Neuronal stem cell (in vitro differentiated cells): ENCODE measurements at regions not wholly inside any gene's neighbourhood (a gene's known extent, or its start where the extent isn't known, plus 50 kb on each side); places are given as distances from the start of the nearest gene placed in this dataset.

ENCODE experiments used
- DNase-seq: peaks from one replicate; pipeline ENCODE4 v3.0.0-alpha.2; 2013; ENCODE audit warnings: low spot score
- H2AFZ ChIP-seq: one replicate; pipeline ENCODE4 v1.6.1; 2013; ENCODE audit warnings: mild to moderate bottlenecking, low read length, inconsistent platforms
- H2AK5ac ChIP-seq: 2 replicates; pipeline ENCODE4 v1.6.1; 2013; ENCODE audit warnings: low read depth, mild to moderate bottlenecking, inconsistent platforms, low read length, moderate library complexity, mixed read lengths
- H2BK120ac ChIP-seq: 2 replicates; pipeline ENCODE4 v1.6.1; 2013; ENCODE audit warnings: low read depth, mild to moderate bottlenecking, inconsistent platforms, low read length, moderate library complexity, mixed read lengths
- H2BK12ac ChIP-seq: one replicate; pipeline ENCODE4 v1.6.1; 2013; ENCODE audit warnings: low read length, inconsistent platforms
- H2BK15ac ChIP-seq: 2 replicates; pipeline ENCODE4 v1.6.1; 2013; ENCODE audit warnings: mild to moderate bottlenecking, low read length, inconsistent platforms, mixed read lengths
- H2BK5ac ChIP-seq: one replicate; pipeline ENCODE4 v1.6.1; 2013; ENCODE audit warnings: inconsistent platforms, mild to moderate bottlenecking, low read length, moderate library complexity
- H3K14ac ChIP-seq: one replicate; pipeline ENCODE4 v1.6.1; 2013; ENCODE audit warnings: low read length, inconsistent platforms
- H3K18ac ChIP-seq: 2 replicates; pipeline ENCODE4 v1.6.1; 2013; ENCODE audit warnings: low read length, inconsistent platforms
- H3K23ac ChIP-seq: 2 replicates; pipeline ENCODE4 v1.6.1; 2013; ENCODE audit warnings: low read depth, mild to moderate bottlenecking, mixed read lengths, low read length, inconsistent platforms; ENCODE audit not compliant: poor library complexity
- H3K27ac ChIP-seq: replicated peaks from 3 replicates; pipeline ENCODE4 v1.5.1; 2013; ENCODE audit warnings: low read length, inconsistent platforms
- H3K27me3 ChIP-seq, 3 experiments: 2 replicates each; pipeline ENCODE4 v1.6.1; 2013; ENCODE audit warnings: low read length in 3 of 3, mild to moderate bottlenecking in 2 of 3, inconsistent platforms in 1 of 3, low read depth in 1 of 3, mixed read lengths in 1 of 3, moderate library complexity in 1 of 3; ENCODE audit not compliant: control insufficient read depth in 3 of 3, insufficient read depth in 3 of 3
- H3K36me3 ChIP-seq, 2 donors: replicated peaks in 1 of 2; 2 replicates each; pipeline ENCODE4 v1.6.1; 2013; ENCODE audit warnings: low read length in 2 of 2; ENCODE audit not compliant: control insufficient read depth in 2 of 2, insufficient read depth in 2 of 2
- H3K4ac ChIP-seq: 2 replicates; pipeline ENCODE4 v1.6.1; 2013; ENCODE audit warnings: inconsistent platforms, mild to moderate bottlenecking, low read length, moderate library complexity
- H3K4me1 ChIP-seq, 2 donors: 1 replicate in 1 of 2; 2 replicates in 1 of 2; pipeline ENCODE4 v1.6.1; 2013; ENCODE audit warnings: low read length in 2 of 2, low read depth in 1 of 2; ENCODE audit not compliant: control insufficient read depth in 2 of 2, insufficient read depth in 1 of 2
- H3K4me2 ChIP-seq: one replicate; pipeline ENCODE4 v1.6.1; 2013; ENCODE audit warnings: mild to moderate bottlenecking, low read length, inconsistent platforms; ENCODE audit not compliant: insufficient read depth, poor library complexity, severe bottlenecking
- H3K4me3 ChIP-seq, 2 donors: 2 replicates each; pipeline ENCODE4 v1.5.1; 2013; ENCODE audit warnings: low read length in 2 of 2, mild to moderate bottlenecking in 2 of 2, inconsistent platforms in 1 of 2, moderate library complexity in 1 of 2
- H3K79me1 ChIP-seq: one replicate; pipeline ENCODE4 v1.6.1; 2013; ENCODE audit warnings: low read depth, mild to moderate bottlenecking, inconsistent platforms, low read length, moderate library complexity
- H3K9ac ChIP-seq: one replicate; pipeline ENCODE4 v1.6.1; 2013; ENCODE audit warnings: mild to moderate bottlenecking, low read depth, low read length, inconsistent platforms; ENCODE audit not compliant: poor library complexity
- H3K9me3 ChIP-seq, 2 donors: replicated peaks in 1 of 2; 2 replicates each; pipeline versions ENCODE3 to v1.6.1; 2013; ENCODE audit warnings: low read length in 2 of 2, mild to moderate bottlenecking in 2 of 2, inconsistent platforms in 1 of 2, low read depth in 1 of 2, mixed read lengths in 1 of 2, moderate library complexity in 1 of 2; ENCODE audit not compliant: control insufficient read depth in 2 of 2, insufficient read depth in 1 of 2
- H4K8ac ChIP-seq: one replicate; pipeline ENCODE4 v1.6.1; 2013; ENCODE audit warnings: low read depth, mild to moderate bottlenecking, inconsistent platforms, low read length, moderate library complexity
- H4K91ac ChIP-seq: one replicate; pipeline ENCODE4 v1.6.1; 2013; ENCODE audit warnings: low read length, low read depth, mild to moderate bottlenecking, inconsistent platforms; ENCODE audit not compliant: poor library complexity
- WGBS, 2 donors: extraction: QIAGEN DNeasy Blood & Tissue Kit; methylation state at CpG; one replicate each; pipeline ENCODE4 v1.1.7; 2013; ENCODE audit warnings: missing lambda C conversion rate in 2 of 2, mixed read lengths in 1 of 2; ENCODE audit not compliant: insufficient read length in 2 of 2, insufficient replicate concordance in 1 of 2; ENCODE audit errors: extremely low coverage in 2 of 2; 5-methylcytosine and 5-hydroxymethylcytosine counted together

DNA sequence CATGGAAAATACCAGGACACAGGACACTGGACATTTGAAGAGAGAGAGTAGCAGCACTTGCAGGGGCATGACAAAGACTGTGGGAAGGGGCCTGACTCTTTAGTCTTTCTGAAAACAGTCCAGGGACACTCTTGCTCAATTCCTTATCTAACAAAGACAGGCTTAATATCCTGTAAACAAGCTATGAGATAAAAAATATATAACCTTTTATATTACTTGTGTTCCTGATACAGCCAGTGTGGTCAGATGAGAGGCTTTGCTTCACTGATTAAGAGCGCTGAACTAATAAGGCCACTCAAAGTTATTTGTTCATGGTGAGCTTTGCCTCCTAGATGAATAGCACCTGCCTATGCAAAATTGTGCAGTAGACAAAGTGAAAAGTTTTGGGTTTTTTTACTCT is 518.7 kb downstream of the LRRC70 start:
- H3K18ac ChIP-seq: no peak overlapping the region

DNA sequence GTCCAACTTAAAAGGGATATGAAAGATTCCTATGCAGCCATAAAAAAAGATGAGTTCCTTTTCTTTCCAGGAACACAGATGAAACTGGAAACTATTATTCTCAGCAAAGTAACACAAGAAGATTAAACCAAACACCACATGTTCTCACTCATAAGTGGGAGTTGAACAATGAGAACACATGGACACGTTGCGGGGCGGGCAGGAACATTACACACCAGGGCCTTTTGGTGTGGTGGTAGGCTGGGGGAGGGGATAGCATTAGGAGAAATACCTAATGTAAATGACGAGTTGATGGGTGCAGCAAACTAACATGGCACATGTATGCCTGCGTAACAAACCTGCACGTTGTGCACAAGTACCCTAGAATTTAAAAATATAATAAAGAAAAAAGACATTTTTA is 516.1 kb downstream of the LRRC70 start:
- Histone ChIP-seq H3K27me3 (no peaks in the 10 kb centered on the region), H3K4ac (no peak overlapping the region), H3K4me2 (no peak overlapping the region), H4K8ac (no peak overlapping the region), H3K4me3 (no peak overlapping the region), H3K14ac (no peak overlapping the region), H3K36me3 (no peaks in the 10 kb centered on the region), H3K18ac (no peak overlapping the region), H3K79me1 (no peaks in the 10 kb centered on the region), H2BK5ac (no peak overlapping the region), H2BK120ac (no peak overlapping the region), H3K9ac (no peak overlapping the region), H3K27ac (no peak overlapping the region), H2AK5ac (no peak overlapping the region), H3K4me1 (peaks cover 0 to 1% of the 10 kb centered on the region in 2 donors), H4K91ac (no peak overlapping the region), H2AFZ (no peak overlapping the region), H3K9me3 (no peaks in the 10 kb centered on the region), H2BK15ac (no peak overlapping the region), H2BK12ac (no peak overlapping the region), H3K23ac (no peak overlapping the region)
- WGBS, 2 donors: no CpG with 5 or more reads among the region's 6 CpGs
- DNase-seq: no peak

More for the DNA sequence above, 518.7 kb downstream of the LRRC70 start:
- Histone ChIP-seq H3K23ac (no peak overlapping the region), H3K9me3 (no peaks in the 10 kb centered on the region), H2BK15ac (no peak overlapping the region), H2AFZ (no peak overlapping the region), H3K27me3 (no peaks in the 10 kb centered on the region), H4K91ac (no peak overlapping the region), H3K9ac (no peak overlapping the region), H3K36me3 (no peaks in the 10 kb centered on the region), H3K27ac (no peak overlapping the region), H2BK5ac (no peak overlapping the region), H3K79me1 (no peaks in the 10 kb centered on the region), H3K4ac (no peak overlapping the region), H2AK5ac (no peak overlapping the region), H4K8ac (no peak overlapping the region), H3K4me3 (no peak overlapping the region), H3K4me1 (peaks cover 0 to 1% of the 10 kb centered on the region in 2 donors), H2BK120ac (no peak overlapping the region), H3K14ac (no peak overlapping the region), H3K4me2 (no peak overlapping the region), H2BK12ac (no peak overlapping the region)
- no CpG with 5 or more reads among the region's 1 CpG for WGBS, 2 donors
- no peak for DNase-seq

DNA sequence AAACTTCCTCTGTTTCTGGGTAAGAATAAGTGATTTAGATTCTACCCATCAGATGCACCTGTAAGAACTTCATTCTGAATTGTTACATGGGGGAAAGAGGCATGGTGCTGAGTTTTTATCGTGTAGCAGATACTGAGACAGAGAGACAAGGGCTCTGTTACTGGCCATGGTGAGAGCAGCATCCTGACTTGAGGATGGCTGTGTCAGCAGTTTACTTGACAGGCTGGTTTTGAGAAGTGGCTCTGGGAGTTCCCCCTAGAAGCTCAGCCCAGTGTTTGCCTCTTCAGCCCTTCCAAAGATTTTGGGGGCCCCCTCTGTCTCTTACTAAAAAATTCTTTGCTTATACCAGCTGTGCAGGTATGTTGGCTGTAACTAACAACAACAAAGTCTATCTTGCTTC is 510.5 kb downstream of the LRRC70 start:
- no peak overlapping the region for H3K4me3 ChIP-seq
- no peak overlapping the region for H3K18ac ChIP-seq
- no peak for DNase-seq
- H3K9ac ChIP-seq: no peak overlapping the region
- H3K27ac ChIP-seq: no peak overlapping the region
- H4K8ac ChIP-seq: no peak overlapping the region
- no peak overlapping the region for H2BK15ac ChIP-seq
- peaks cover 0 to 1% (median 0%) of the 10 kb centered on the region in 3 experiments for H3K27me3 ChIP-seq
- H2BK120ac ChIP-seq: no peak overlapping the region
- H3K4me2 ChIP-seq: no peak overlapping the region
- no peak overlapping the region for H2AK5ac ChIP-seq
- no peak overlapping the region for H4K91ac ChIP-seq
- H3K4me1 ChIP-seq: no peaks in the 10 kb centered on the region
- no peaks in the 10 kb centered on the region for H3K79me1 ChIP-seq
- H3K14ac ChIP-seq: no peak overlapping the region
- no peak overlapping the region for H3K4ac ChIP-seq
- H2BK12ac ChIP-seq: no peak overlapping the region
- H3K9me3 ChIP-seq: peaks cover 0 to 2% of the 10 kb centered on the region in 2 donors
- no CpG with 5 or more reads among the region's 1 CpG for WGBS, 2 donors
- H2BK5ac ChIP-seq: no peak overlapping the region
- H3K36me3 ChIP-seq: no peaks in the 10 kb centered on the region
- H3K23ac ChIP-seq: no peak overlapping the region
- H2AFZ ChIP-seq: no peak overlapping the region

DNA sequence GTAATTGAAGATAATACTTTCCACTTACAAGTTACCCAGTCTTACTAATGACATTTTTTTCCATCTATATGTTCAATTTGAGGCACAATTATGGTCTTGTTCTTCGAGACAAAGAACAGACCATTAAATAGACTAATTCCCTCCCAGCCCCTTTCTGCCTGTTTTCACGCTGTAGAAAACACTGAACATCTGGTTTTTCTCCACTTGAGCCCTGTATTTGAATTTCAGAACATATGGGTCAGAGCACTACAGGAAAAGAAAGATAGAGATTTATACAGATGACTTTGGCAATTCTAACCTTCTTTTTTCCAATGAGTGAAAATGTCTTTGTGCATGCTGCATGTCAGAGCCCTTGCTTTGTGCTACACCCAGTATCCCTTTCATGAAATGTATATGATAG is 506.9 kb downstream of the LRRC70 start:
- WGBS, 2 donors: no CpG with 5 or more reads among the region's 2 CpGs
- Histone ChIP-seq H3K9me3 (peaks cover 0 to 2% of the 10 kb centered on the region in 2 donors), H3K14ac (no peak overlapping the region), H2AK5ac (no peak overlapping the region), H2BK5ac (no peak overlapping the region), H3K36me3 (no peaks in the 10 kb centered on the region), H3K4me2 (no peak overlapping the region), H2BK12ac (no peak overlapping the region), H3K27ac (no peak overlapping the region), H2BK15ac (no peak overlapping the region), H3K18ac (no peak overlapping the region), H3K79me1 (no peaks in the 10 kb centered on the region), H4K91ac (no peak overlapping the region), H3K9ac (no peak overlapping the region), H2BK120ac (no peak overlapping the region), H3K23ac (no peak overlapping the region), H3K4ac (no peak overlapping the region), H2AFZ (no peak overlapping the region), H3K27me3 (peaks cover 0 to 1% (median 0%) of the 10 kb centered on the region in 3 experiments), H3K4me1 (no peaks in the 10 kb centered on the region), H3K4me3 (no peak overlapping the region), H4K8ac (no peak overlapping the region)
- no peak for DNase-seq
